ENCODE measurements at regions not wholly inside any gene's neighbourhood (a gene's known extent, or its start where the extent isn't known, plus 50 kb on each side); places are given as distances from the start of the nearest gene placed in this dataset.

GRCh38 chr1:84749427-84749826 lies 59.2 kb upstream of the SSX2IP start:
- H3K36me3 Mint-ChIP-seq (ENCODE audit: low read depth) = no peaks in the 10 kb centered on the region
- no peak for DNase-seq (ENCODE audit: low spot score)
- no peak overlapping the region for H3K27ac Mint-ChIP-seq (ENCODE audit: unreplicated experiment)
- peaks cover 16% of the 10 kb centered on the region for H3K27me3 Mint-ChIP-seq (ENCODE audit: low read depth)
- no peaks in the 10 kb centered on the region for H3K9me3 Mint-ChIP-seq (ENCODE audit: low read depth)
- H3K4me1 Mint-ChIP-seq (ENCODE audit: low read depth) = peaks cover 3% of the 10 kb centered on the region
- H3K4me3 Mint-ChIP-seq (ENCODE audit: unreplicated experiment) = no peak overlapping the region
- no peak for TF ChIP-seq CTCF (IDR thresholded peaks at IDR 0.05)

- TF ChIP-seq CTCF (IDR thresholded peaks at IDR 0.05) = no peak
- DNase-seq (ENCODE audit: low spot score) = no peak
- Mint-ChIP-seq H3K4me3 (ENCODE audit: unreplicated experiment) (no peak overlapping the region), H3K9me3 (ENCODE audit: low read depth) (no peaks in the 10 kb centered on the region), H3K27ac (ENCODE audit: unreplicated experiment) (no peak overlapping the region), H3K4me1 (ENCODE audit: low read depth) (peaks cover 1% of the 10 kb centered on the region), H3K27me3 (ENCODE audit: low read depth) (peaks cover 15% of the 10 kb centered on the region), H3K36me3 (ENCODE audit: low read depth) (no peaks in the 10 kb centered on the region)
Observed at GRCh38 chr1:84748364-84748763, 58.1 kb upstream of the SSX2IP start.

- no peak overlapping the region for H3K27ac Mint-ChIP-seq (ENCODE audit: unreplicated experiment)
- no peaks in the 10 kb centered on the region for H3K4me1 Mint-ChIP-seq (ENCODE audit: low read depth)
- H3K27me3 Mint-ChIP-seq (ENCODE audit: low read depth) = peaks cover 7% of the 10 kb centered on the region
- no peaks in the 10 kb centered on the region for H3K9me3 Mint-ChIP-seq (ENCODE audit: low read depth)
- no peaks in the 10 kb centered on the region for H3K36me3 Mint-ChIP-seq (ENCODE audit: low read depth)
- no peak overlapping the region for H3K4me3 Mint-ChIP-seq (ENCODE audit: unreplicated experiment)
- no peak for DNase-seq (ENCODE audit: low spot score)
- TF ChIP-seq CTCF (IDR thresholded peaks at IDR 0.05) = no peak
Observed at GRCh38 chr1:84745857-84746256, 55.6 kb upstream of the SSX2IP start.

- no peak for DNase-seq (ENCODE audit: low spot score)
- Mint-ChIP-seq H3K9me3 (ENCODE audit: low read depth) (no peaks in the 10 kb centered on the region), H3K4me1 (ENCODE audit: low read depth) (no peaks in the 10 kb centered on the region), H3K4me3 (ENCODE audit: unreplicated experiment) (no peak overlapping the region), H3K27ac (ENCODE audit: unreplicated experiment) (no peak overlapping the region), H3K27me3 (ENCODE audit: low read depth) (peaks cover 5% of the 10 kb centered on the region), H3K36me3 (ENCODE audit: low read depth) (no peaks in the 10 kb centered on the region)
- no peak for TF ChIP-seq CTCF (IDR thresholded peaks at IDR 0.05)
Observed at GRCh38 chr1:84743896-84744295, 53.6 kb upstream of the SSX2IP start.

GRCh38 chr1:84742653-84743052 lies 52.4 kb upstream of the SSX2IP start:
- Mint-ChIP-seq H3K36me3 (ENCODE audit: low read depth) (no peaks in the 10 kb centered on the region), H3K27me3 (ENCODE audit: low read depth) (peaks cover 5% of the 10 kb centered on the region), H3K27ac (ENCODE audit: unreplicated experiment) (no peak overlapping the region), H3K4me1 (ENCODE audit: low read depth) (no peaks in the 10 kb centered on the region), H3K9me3 (ENCODE audit: low read depth) (no peaks in the 10 kb centered on the region), H3K4me3 (ENCODE audit: unreplicated experiment) (no peak overlapping the region)
- TF ChIP-seq CTCF (IDR thresholded peaks at IDR 0.05) = no peak
- no peak for DNase-seq (ENCODE audit: low spot score)

Data from chondrocyte (in vitro differentiated cells).